ENCODE measurements at regions not wholly inside any gene's neighbourhood (a gene's known extent, or its start where the extent isn't known, plus 50 kb on each side); places are given as distances from the start of the nearest gene placed in this dataset.

DNA sequence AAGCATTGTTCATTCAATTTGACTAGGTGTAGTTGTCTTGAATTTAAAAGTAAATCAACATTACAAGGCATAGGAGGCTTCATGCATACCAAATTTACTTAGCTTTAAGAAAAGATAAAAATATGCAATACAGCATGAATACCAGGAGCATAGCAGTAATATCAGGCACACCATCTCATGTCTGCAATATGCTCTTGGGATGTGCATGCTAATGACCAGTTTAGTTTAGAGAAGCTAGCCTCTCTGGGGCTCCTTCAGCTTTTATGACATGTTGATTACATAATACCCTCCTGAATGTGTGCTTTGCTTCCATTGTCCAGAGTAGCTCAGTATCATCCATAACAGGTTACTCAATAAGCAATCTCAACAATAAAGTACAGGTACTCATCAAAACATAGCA, 497.2 kb downstream of the FLRT2 start:
- DNase-seq: no peak

GRCh38 chr14:86022031-86022629, 492.2 kb downstream of the FLRT2 start:
- no peak for DNase-seq

DNA sequence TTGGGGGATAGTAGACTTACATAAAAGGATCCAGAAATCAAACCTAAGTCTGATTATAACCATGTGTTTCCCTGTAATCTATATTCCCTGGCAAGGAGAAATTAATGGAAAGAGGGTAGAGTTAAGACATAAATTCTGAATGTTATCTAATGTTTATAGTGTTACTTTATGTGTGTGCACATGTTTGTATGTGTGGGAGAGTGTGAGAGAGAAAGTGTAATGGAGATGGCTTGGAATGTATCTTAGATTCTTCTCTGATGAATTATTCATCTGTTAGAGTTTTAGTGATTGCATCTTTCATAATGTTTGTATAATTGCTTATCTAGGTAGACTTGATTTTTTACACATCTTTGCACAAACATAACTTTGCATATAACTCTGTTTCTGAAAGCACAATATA, 490.9 kb downstream of the FLRT2 start:
- no peak for DNase-seq

DNA sequence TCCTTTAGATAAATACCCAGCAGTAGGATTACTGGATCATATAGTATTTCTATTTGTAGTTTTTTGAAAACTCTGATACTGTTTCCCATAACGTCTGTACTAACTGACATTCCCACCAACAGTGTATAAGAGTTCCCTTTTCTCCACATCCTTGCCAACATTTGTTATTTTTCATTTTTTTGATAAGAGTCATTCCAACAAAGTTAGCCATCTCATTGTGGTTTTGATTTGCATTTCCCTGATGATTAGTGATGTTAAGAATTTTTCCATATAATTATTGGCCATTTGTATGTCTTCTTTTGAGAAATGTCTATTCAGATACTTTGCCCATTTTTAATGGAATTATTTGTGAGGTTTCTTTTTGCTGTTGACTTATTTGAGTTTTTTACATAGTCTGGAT, 486.0 kb downstream of the FLRT2 start:
- no peak for DNase-seq

DNA sequence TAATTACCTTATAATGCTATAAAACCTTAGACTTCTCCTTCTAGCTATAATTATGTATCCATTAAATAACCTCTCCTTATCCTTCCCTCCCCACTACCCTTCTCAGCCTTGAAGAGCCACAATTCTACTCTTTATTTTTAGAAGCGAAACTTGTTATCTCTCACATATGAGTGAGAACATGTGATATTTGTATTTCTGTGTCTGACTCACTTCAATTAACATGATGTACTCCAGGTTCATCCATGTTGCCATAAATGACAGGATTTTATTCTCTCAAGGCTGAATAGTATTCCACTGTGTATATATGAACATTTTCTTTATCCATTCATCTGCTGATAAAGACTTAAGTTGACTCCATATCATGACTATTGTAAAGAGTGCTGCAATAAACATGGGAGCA, 485.6 kb downstream of the FLRT2 start:
- DNase-seq: no peak

DNA sequence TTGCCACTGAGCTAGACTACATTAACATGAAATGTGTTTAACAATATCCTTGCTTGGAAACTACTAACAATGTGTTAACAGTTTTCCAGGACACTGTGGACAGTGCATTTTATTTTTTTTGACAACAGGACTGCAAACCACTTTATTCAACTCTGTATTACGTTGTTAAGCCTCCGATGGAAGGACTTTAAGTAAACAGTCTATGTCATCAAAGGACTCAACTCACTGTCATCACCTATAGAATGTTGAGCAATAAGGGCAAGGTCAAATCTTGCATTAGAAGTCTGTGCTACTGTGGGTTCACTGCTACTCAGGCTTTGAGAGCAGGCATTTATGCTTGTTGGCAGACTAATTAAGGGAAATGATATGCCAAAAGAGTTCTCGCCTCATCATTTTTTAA, 483.7 kb downstream of the FLRT2 start:
- no peak for DNase-seq

DNA sequence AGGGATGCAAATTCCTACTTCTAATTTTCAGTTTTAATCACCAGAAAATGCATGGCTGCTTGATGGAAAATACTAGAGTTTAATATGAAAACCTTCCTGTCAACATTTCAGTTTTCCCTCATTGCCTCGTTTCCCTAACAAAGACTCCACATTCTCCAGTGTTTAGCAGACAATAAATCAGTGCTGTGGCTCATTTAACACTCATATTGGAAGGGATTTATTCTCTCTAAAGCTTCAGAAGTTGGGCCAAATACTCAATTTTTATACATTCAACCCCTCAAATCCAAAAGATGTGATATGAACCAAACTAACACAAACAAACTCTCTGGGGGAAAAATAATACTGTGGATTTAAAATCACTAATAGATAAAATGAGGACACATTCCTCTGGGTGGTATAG, 482.5 kb downstream of the FLRT2 start:
- no peak for DNase-seq

DNA sequence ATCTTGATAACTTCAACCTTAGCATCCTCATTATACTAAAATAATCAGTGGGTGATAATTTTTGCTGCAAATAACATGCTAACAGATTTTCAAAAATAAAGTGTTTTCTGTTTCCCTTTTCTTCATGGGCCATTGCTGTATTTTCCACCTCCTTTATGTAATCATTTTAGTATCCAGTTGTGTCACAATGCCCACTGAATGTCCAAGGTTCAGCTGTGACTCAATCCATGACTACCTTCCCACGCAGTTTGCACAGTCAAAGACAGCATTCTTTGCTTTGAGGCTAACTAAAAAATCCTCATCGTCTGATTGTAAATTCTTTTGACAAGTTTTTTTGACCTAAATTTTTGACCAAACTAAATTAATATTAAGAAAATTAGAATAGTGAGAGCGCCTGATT, 474.1 kb downstream of the FLRT2 start:
- DNase-seq: no peak

- DNase-seq: no peak
Measured at GRCh38 chr14:85996551-85996950, 466.6 kb downstream of the FLRT2 start.

- no peak for DNase-seq
Measured at GRCh38 chr14:85991156-85991555, 461.2 kb downstream of the FLRT2 start.

DNA sequence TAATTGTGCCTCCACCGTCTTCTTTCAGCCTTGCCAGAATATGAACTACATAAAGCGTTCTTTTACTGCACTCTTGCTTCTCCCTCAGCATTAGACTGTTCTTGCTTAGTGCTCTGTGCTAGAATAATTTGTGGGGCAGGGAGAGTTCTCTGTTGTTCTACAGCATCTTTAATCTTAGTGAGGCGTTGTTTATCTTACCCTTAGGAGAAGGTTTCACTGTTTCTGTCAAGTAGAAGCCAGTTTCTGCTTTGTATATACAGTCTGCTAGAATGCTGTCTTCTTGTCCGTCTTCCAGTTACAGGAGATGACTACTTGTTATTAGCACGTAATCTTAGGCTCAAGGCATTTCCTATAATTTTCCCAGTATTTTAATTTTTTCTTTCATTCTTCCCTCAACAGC, 458.0 kb downstream of the FLRT2 start:
- no peak for DNase-seq

- DNase-seq: no peak
Measured at GRCh38 chr14:85987292-85987691, 457.3 kb downstream of the FLRT2 start.

GRCh38 chr14:85978582-85979250, 448.8 kb downstream of the FLRT2 start:
- peak in 1 of 2 experiments; percentile 45 for DNase-seq

DNA sequence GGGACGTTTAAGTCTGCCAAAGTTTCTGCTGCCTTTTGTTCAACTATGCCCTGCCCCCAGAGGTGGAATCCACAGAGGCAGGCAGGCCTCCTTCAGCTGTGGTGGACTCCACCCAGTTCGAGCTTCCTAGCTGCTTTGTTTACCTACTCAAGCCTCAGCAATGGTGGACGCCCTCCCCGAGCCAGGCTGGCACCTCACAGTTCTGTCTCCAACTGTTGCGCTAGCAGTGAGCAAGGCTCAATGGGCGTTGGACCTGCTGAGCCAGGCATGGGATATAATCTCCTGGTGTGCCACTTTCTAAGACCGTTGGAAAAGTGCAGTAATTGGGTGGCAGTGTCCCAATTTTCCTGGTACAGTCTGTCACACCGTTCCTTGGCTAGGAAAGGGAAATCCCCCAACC, 444.7 kb downstream of the FLRT2 start:
- DNase-seq: no peak

GRCh38 chr14:85963486-85963885, 433.5 kb downstream of the FLRT2 start:
- no peak for DNase-seq

GRCh38 chr14:85960756-85961155, 430.8 kb downstream of the FLRT2 start:
- DNase-seq: no peak

- no peak for DNase-seq
Measured at GRCh38 chr14:85959063-85959462, 429.1 kb downstream of the FLRT2 start.

DNA sequence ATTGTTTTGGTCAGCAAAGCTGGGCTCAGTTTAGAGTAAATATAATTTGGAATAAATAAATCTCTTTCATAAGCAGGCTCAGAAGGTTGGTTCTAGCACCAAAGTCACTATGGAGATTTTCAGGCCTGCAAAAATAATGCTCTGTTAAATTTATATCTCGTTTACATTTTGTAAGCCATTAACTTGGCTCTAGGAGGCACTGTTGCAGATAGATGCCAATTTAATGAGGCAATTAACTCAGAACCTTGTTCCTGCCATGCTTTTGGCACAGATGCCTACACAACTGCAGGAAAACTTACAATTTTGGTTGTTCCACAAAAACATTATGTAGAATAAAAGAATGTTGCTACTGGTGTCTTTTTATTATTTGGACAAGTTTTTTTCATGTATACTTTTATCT, 428.1 kb downstream of the FLRT2 start:
- no peak for DNase-seq

GRCh38 chr14:85953265-85953664, 423.3 kb downstream of the FLRT2 start:
- no peak for DNase-seq

GRCh38 chr14:85948153-85948552, 418.2 kb downstream of the FLRT2 start:
- DNase-seq: no peak

DNA sequence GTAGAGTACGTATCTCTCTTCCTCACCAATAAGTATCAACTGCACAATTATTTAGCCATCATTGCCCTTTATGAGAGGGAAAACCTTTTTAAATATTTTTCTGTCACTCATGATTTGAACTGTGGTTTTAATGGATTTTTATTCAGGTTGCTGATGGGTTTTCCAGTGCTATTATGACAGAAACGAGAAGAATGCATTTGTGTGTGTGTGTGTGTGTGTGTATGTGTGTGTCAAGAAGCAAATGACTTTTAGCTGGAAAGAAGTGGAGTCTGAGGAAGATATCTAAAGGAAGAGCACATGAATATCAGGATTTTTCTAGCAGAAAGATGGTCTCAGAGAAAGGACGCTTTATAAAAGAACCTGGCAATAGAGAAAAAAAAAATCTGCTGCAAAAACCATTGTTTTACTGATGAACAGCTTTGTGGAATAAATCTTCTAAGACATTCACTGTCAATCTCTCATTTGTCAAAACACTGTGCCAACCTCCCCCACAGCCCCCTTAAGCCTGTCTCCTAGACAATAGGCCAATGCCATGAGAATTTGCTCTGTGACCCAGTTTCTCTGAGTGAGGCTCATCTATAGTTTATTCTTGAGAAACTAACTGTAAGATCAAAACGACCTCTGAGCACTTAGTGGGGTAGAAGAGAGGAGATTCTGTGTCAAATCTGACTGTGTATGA, 417.7 kb downstream of the FLRT2 start:
- DNase-seq: no peak

DNA sequence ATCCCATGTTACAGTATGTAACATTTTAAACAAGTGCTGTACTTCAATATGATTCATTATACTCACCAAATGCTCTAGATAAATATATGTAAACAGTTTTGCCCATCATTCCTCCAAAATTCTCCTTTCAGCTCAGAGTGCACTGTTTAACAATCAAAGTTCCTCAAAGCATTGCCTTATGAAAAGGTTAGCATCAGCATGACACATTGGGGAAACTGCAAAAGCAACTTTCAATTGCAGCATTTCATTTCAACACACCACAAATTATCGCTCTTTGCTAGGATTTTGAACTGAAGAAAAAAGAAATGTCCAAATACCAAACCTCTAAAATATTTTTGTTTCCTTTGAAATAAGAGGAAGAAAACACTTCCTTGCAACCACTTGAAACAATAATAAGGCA, 413.2 kb downstream of the FLRT2 start:
- no peak for DNase-seq

DNA sequence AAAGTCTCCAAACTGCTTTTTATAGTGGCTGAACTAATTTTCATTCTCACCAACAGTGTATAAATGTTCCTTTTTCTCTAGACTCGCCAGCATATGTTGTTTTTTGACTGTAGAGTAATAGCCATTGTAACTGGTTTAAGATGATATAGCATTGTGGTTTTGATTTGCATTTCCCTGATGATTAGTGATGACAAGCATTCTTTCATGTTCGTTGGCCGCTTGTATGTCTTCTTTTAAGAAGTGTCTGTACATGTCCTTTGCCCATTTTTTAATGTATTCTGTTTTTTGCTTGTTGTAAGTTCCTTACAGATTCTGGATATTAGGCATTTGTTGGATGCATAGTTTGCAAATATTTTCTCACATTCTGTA, 404.9 kb downstream of the FLRT2 start:
- peak in 1 of 2 experiments; percentile 36 for DNase-seq

GRCh38 chr14:85934123-85934885, 404.4 kb downstream of the FLRT2 start:
- DNase-seq: peak; percentile 25 to 65

All from NCI-H524 (cell line).